Choroid plexus epithelial cell (primary cell): ENCODE measurements at regions not wholly inside any gene's neighbourhood (a gene's known extent, or its start where the extent isn't known, plus 50 kb on each side); places are given as distances from the start of the nearest gene placed in this dataset.
"Not testable (repeated sequence)": the region's sequence is repeated elsewhere in the genome, so short reads cannot be mapped to it uniquely, and the experiment has no call there.

Source experiments
- DNase-seq: peaks from one replicate; pipeline ENCODE4 v3.0.0-alpha.2; 2010; ENCODE audit warnings: low read depth
- H3K4me3 ChIP-seq: 2 replicates; pipeline ENCODE4 v1.5.1; 2011; ENCODE audit warnings: low read depth, mild to moderate bottlenecking, control low read depth, low read length, moderate library complexity
- TF ChIP-seq, protein P1 (sequence below): conservative IDR thresholded peaks from 2 replicates; pipeline ENCODE4 v1.5.1; 2011; ENCODE audit warnings: low read depth, mild to moderate bottlenecking, control low read depth, inconsistent platforms, low read length, moderate library complexity

GRCh38 chr4:34000356-34000755, 2244.0 kb downstream of the ARAP2 start:
- H3K4me3 ChIP-seq: no peak overlapping the region
- DNase-seq: no peak
- TF ChIP-seq, protein P1, sequence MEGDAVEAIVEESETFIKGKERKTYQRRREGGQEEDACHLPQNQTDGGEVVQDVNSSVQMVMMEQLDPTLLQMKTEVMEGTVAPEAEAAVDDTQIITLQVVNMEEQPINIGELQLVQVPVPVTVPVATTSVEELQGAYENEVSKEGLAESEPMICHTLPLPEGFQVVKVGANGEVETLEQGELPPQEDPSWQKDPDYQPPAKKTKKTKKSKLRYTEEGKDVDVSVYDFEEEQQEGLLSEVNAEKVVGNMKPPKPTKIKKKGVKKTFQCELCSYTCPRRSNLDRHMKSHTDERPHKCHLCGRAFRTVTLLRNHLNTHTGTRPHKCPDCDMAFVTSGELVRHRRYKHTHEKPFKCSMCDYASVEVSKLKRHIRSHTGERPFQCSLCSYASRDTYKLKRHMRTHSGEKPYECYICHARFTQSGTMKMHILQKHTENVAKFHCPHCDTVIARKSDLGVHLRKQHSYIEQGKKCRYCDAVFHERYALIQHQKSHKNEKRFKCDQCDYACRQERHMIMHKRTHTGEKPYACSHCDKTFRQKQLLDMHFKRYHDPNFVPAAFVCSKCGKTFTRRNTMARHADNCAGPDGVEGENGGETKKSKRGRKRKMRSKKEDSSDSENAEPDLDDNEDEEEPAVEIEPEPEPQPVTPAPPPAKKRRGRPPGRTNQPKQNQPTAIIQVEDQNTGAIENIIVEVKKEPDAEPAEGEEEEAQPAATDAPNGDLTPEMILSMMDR: no peak

- not testable (repeated sequence) for DNase-seq, H3K4me3 ChIP-seq
These were observed 2237.8 kb downstream of the ARAP2 start for GRCh38 chr4:34006540-34006939.

GRCh38 chr4:34009951-34010350, 2234.4 kb downstream of the ARAP2 start:
- TF ChIP-seq, protein P1: no peak
- no peak overlapping the region for H3K4me3 ChIP-seq
- no peak for DNase-seq

DNA sequence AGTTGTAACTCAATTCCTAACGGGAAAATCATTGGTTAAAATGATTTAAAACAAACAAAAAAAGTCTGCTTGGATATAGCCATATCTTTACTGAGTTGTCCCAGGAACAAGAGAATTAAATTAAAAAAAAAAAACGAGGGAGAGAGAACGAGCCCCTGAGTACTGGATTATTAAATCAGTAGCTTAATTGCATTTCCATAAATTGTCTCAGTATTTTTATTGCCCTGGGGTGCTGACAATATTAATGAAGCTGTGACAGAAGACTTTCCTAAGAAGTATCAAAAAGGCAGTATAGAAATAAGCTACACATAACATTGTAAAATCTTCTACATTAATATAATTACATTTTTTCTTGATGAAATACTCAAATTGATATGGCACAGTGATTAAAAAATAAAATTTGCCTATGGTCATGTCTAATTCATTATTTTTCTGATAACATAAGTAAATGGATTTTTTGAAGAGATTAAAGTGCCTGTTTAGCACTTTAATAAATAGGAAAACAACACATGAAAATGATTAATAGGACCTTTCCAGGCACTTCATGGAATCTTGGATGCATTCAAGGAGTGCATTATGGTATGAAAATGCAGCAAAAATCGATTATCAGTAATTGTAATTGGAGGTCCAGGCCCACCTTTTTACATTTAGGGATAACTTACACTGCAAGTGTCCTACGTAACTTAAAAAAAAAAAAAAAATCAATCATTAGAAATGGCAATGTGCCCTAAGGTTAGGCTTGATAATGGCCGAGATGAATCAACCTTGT, 2233.4 kb downstream of the ARAP2 start:
- no peak overlapping the region for H3K4me3 ChIP-seq
- DNase-seq: no peak
- TF ChIP-seq, protein P1: no peak

DNA sequence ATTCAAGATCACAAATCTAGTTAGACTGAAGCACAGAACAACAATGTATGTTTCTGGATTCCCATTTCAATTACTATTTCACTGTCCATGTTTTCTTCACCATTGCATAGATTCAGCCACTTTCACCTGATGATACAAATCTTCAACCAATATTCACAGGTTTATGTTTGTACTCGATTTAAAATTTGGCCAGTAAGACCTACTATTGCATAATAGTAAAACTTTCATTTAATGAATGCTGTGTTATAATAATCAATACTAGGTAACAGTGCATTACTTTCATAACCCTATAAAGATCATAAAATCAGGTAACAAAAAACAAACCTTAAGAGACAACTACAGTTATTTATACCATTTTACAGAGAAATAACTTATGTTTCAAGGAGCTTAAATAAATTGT, 2209.1 kb downstream of the ARAP2 start:
- TF ChIP-seq, protein P1: no peak
- H3K4me3 ChIP-seq: no peak overlapping the region
- no peak for DNase-seq

DNA sequence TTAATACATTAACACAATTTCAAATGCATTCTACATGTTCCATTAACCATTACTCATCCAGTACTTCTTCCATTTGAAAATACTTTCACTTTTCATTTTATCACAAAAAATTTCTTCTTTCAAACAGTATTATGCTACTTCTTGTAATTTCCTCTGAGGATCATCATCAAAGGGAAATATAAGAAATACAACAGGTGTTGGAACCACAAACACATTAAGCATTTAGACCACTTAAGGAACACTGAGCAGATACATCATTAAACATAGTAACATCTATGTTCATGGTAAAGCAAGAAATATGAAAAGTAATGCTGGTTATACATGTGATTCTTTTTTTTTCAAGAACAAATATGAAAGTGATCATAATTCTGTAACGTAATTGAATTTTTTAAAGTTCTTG, 2207.0 kb downstream of the ARAP2 start:
- DNase-seq: no peak
- no peak overlapping the region for H3K4me3 ChIP-seq
- TF ChIP-seq, protein P1: no peak

DNA sequence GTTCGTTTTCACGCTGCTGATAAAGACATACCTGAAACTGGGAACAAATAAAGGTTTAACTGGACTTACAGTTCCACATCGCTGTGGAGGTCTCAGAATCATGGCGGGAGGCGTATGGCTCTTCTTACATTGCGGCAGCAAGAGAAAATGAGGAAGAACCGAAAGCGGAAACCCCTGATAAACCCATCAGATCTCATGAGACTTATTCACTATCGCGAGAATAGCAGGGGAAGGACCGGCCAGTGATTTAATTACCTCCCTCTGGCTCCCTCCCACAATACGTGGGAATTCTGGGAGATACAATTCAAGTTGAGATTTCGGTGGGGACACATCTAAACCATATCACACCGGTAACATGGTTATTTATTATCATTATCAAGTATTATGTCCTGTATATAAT, 2204.5 kb downstream of the ARAP2 start:
- no peak overlapping the region for H3K4me3 ChIP-seq
- no peak for DNase-seq
- TF ChIP-seq, protein P1: no peak
